OCI-LY1 (cell line): ENCODE measurements at regions not wholly inside any gene's neighbourhood (a gene's known extent, or its start where the extent isn't known, plus 50 kb on each side); places are given as distances from the start of the nearest gene placed in this dataset.

ENCODE experiments used
- H2AFZ ChIP-seq: fragments of 200-600 bp; sonication (generic), shearing (Covaris generic); 2 replicates; pipeline ENCODE4 v1.6.0; 2014; ENCODE audit warnings: antibody characterized with exemption, mild to moderate bottlenecking, low read length
- H3F3A ChIP-seq: fragments of 200-600 bp; sonication (generic), shearing (Covaris generic); 2 replicates; pipeline ENCODE4 v1.6.0; 2014; ENCODE audit warnings: mild to moderate bottlenecking, antibody characterized with exemption, low read length, moderate library complexity; ENCODE audit not compliant: insufficient read depth
- H3K27ac ChIP-seq: fragments of 200-600 bp; sonication (generic); 2 replicates; pipeline ENCODE4 v1.5.1; 2014; ENCODE audit warnings: low read length, mixed run types, mild to moderate bottlenecking, low read depth; ENCODE audit not compliant: poor library complexity, severe bottlenecking
- H3K27me3 ChIP-seq: fragments of 200-600 bp; sonication (generic); 2 replicates; pipeline ENCODE4 v1.6.0; 2014; ENCODE audit warnings: antibody characterized with exemption, mild to moderate bottlenecking, low read length, moderate library complexity; ENCODE audit not compliant: insufficient read depth
- H3K36me3 ChIP-seq: fragments of 200-600 bp; sonication (generic); 2 replicates; pipeline ENCODE4 v1.6.1; 2014; ENCODE audit warnings: mild to moderate bottlenecking, antibody characterized with exemption, low read length, moderate library complexity, mixed read lengths; ENCODE audit not compliant: insufficient read depth
- H3K4me1 ChIP-seq: fragments of 200-600 bp; sonication (generic); 2 replicates; pipeline ENCODE4 v1.5.1; 2014; ENCODE audit warnings: mild to moderate bottlenecking, low read length, moderate library complexity; ENCODE audit not compliant: insufficient read depth, severe bottlenecking
- H3K4me2 ChIP-seq: fragments of 200-600 bp; sonication (generic), shearing (Covaris generic); 2 replicates; pipeline ENCODE4 v1.6.1; 2014; ENCODE audit warnings: low read length
- H3K4me3 ChIP-seq: fragments of 200-600 bp; sonication (generic); 2 replicates; pipeline ENCODE4 v1.5.1; 2014; ENCODE audit warnings: low read length, low read depth, mild to moderate bottlenecking, mixed read lengths; ENCODE audit not compliant: poor library complexity, severe bottlenecking
- H3K79me2 ChIP-seq: fragments of 200-600 bp; shearing (Covaris generic); 2 replicates; pipeline ENCODE4 v1.6.1; 2016; ENCODE audit warnings: mixed run types, low read length, mixed read lengths; ENCODE audit not compliant: insufficient read depth
- H3K9ac ChIP-seq: fragments of 200-600 bp; sonication (generic), shearing (Covaris generic); 2 replicates; pipeline ENCODE4 v1.6.1; 2014; ENCODE audit warnings: mild to moderate bottlenecking, low read length, mixed read lengths
- H3K9me2 ChIP-seq: fragments of 200-600 bp; sonication (generic), shearing (Covaris generic); 2 replicates; pipeline ENCODE4 v1.6.1; 2014; ENCODE audit warnings: low read depth, mild to moderate bottlenecking, low read length, mixed read lengths
- H3K9me3 ChIP-seq: fragments of 200-600 bp; shearing (Covaris generic); 2 replicates; pipeline ENCODE4 v1.6.1; 2014; ENCODE audit warnings: low read length, mixed read lengths
- H4K20me1 ChIP-seq: fragments of 200-600 bp; sonication (generic), shearing (Covaris generic); 2 replicates; pipeline ENCODE4 v1.6.0; 2016; ENCODE audit warnings: mild to moderate bottlenecking, low read length; ENCODE audit not compliant: insufficient read depth
- EZH2 ChIP-seq: fragments of 200-600 bp; sonication (generic), shearing (Covaris generic); IDR thresholded peaks from 2 replicates; pipeline ENCODE4 v1.8.0; 2017; ENCODE audit warnings: borderline replicate concordance, mixed run types, mild to moderate bottlenecking, antibody characterized with exemption, low read length, moderate library complexity, mixed read lengths
- TF ChIP-seq, protein P1 (sequence below): fragments of 200-600 bp; sonication (generic), shearing (Covaris generic); IDR thresholded peaks from 2 replicates; pipeline ENCODE4 v1.5.1; 2017; ENCODE audit warnings: mild to moderate bottlenecking, antibody characterized with exemption, low read length, moderate library complexity, mixed read lengths

DNA sequence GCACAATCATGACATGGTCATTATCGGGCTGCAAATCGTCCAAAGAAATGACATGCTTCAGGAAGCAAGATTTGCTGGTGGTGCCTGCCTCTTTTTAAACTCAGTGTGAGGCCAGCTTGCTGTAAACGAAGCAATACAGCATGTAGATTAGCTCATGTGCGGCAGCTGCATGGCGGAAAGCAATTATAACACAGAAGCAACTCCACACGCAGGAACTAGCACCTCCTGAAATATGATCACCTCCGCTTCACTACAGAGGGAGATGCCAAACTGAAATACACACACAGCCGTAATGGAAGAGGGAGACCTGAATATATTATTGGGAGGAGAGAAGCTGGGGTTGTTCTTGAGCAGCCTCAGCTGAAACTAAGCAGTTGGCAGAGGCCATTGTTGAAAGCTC, 312.5 kb downstream of the PSAT1 start:
- TF ChIP-seq EZH2: no peak
- TF ChIP-seq, protein P1, sequence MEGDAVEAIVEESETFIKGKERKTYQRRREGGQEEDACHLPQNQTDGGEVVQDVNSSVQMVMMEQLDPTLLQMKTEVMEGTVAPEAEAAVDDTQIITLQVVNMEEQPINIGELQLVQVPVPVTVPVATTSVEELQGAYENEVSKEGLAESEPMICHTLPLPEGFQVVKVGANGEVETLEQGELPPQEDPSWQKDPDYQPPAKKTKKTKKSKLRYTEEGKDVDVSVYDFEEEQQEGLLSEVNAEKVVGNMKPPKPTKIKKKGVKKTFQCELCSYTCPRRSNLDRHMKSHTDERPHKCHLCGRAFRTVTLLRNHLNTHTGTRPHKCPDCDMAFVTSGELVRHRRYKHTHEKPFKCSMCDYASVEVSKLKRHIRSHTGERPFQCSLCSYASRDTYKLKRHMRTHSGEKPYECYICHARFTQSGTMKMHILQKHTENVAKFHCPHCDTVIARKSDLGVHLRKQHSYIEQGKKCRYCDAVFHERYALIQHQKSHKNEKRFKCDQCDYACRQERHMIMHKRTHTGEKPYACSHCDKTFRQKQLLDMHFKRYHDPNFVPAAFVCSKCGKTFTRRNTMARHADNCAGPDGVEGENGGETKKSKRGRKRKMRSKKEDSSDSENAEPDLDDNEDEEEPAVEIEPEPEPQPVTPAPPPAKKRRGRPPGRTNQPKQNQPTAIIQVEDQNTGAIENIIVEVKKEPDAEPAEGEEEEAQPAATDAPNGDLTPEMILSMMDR: no peak
- H3K9ac ChIP-seq: no peak overlapping the region
- no peaks in the 10 kb centered on the region for H3K36me3 ChIP-seq
- H3K4me2 ChIP-seq: no peak overlapping the region
- 0 out of 2 replicates have a peak, but pooled peaks cover 8% of the 10 kb centered on the region for H3K27me3 ChIP-seq
- no peaks in the 10 kb centered on the region for H3F3A ChIP-seq
- no peaks in the 10 kb centered on the region for H3K79me2 ChIP-seq
- H3K9me3 ChIP-seq: no peaks in the 10 kb centered on the region
- no peak overlapping the region for H2AFZ ChIP-seq
- no peak overlapping the region for H3K27ac ChIP-seq
- H3K4me3 ChIP-seq: no peak overlapping the region
- no peaks in the 10 kb centered on the region for H3K9me2 ChIP-seq
- no peaks in the 10 kb centered on the region for H3K4me1 ChIP-seq
- no peaks in the 10 kb centered on the region for H4K20me1 ChIP-seq

DNA sequence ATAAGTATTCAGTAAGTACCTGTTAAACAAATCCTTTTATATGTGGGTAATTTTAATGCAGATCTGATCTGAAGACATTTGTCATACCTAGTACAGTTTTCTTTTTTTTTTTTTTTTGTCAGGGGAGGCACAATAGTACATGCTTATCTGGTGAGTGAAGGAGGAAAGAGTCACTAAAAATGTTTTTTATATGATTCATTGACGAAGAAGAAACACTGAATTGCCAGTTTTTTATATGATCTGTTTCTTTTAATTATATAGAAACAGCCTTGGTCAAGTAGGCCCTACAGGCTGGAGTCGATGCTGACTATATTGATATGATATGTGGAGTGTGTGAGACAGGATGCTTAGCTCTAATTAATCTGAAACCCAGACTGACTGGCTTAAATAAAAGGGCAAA, 315.2 kb downstream of the PSAT1 start:
- 0 out of 2 replicates have a peak, but pooled peaks cover 8% of the 10 kb centered on the region for H3K27me3 ChIP-seq
- TF ChIP-seq EZH2: no peak
- TF ChIP-seq, protein P1: no peak
- H3K4me1 ChIP-seq: no peaks in the 10 kb centered on the region
- H3K4me3 ChIP-seq: no peak overlapping the region
- no peak overlapping the region for H3K9ac ChIP-seq
- H3K36me3 ChIP-seq: no peaks in the 10 kb centered on the region
- no peaks in the 10 kb centered on the region for H3F3A ChIP-seq
- H3K4me2 ChIP-seq: no peak overlapping the region
- no peak overlapping the region for H3K27ac ChIP-seq
- no peak overlapping the region for H2AFZ ChIP-seq
- no peaks in the 10 kb centered on the region for H3K79me2 ChIP-seq
- H3K9me3 ChIP-seq: no peaks in the 10 kb centered on the region
- no peaks in the 10 kb centered on the region for H3K9me2 ChIP-seq
- no peaks in the 10 kb centered on the region for H4K20me1 ChIP-seq

DNA sequence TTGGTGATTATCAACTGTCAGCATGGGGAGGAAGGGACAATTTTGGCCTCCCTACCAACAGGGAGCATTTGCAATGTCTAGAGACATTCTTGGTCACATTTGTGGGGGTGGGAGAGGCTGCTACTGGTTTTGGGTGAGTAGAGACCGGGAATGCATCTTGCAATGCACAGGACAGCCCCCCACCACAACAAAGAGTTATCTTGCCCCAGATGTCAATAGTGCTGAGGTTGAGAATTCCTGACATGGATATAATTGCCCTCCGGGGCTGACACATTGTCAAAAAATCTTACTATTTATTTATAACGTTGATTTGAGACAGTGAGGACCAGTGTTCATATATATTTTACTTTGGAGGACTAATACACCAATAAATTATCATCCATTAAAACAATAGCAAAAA, 316.1 kb downstream of the PSAT1 start:
- no peak overlapping the region for H2AFZ ChIP-seq
- no peaks in the 10 kb centered on the region for H3F3A ChIP-seq
- no peaks in the 10 kb centered on the region for H3K9me2 ChIP-seq
- H3K27me3 ChIP-seq: 0 out of 2 replicates have a peak, but pooled peaks cover 8% of the 10 kb centered on the region
- H4K20me1 ChIP-seq: no peaks in the 10 kb centered on the region
- H3K4me1 ChIP-seq: no peaks in the 10 kb centered on the region
- H3K9ac ChIP-seq: no peak overlapping the region
- H3K9me3 ChIP-seq: no peaks in the 10 kb centered on the region
- H3K79me2 ChIP-seq: no peaks in the 10 kb centered on the region
- no peak overlapping the region for H3K27ac ChIP-seq
- H3K4me3 ChIP-seq: no peak overlapping the region
- no peak for TF ChIP-seq EZH2
- TF ChIP-seq, protein P1: no peak
- H3K4me2 ChIP-seq: no peak overlapping the region
- no peaks in the 10 kb centered on the region for H3K36me3 ChIP-seq
